ENCODE measurements at regions not wholly inside any gene's neighbourhood (a gene's known extent, or its start where the extent isn't known, plus 50 kb on each side); places are given as distances from the start of the nearest gene placed in this dataset.

- TF ChIP-seq CTCF (conservative IDR thresholded peaks at IDR 0.05; ENCODE audit: low read depth, low read length) = no peak
- DNase-seq (ENCODE audit: low read depth) = no peak
- H3K4me3 ChIP-seq (ENCODE audit: low read depth, low read length) = no peak overlapping the region
These were observed 174.3 kb upstream of the BCL6 start for GRCh38 chr3:187919544-187919943.

GRCh38 chr3:187920030-187920429 is 174.8 kb upstream of the BCL6 start:
- H3K4me3 ChIP-seq (ENCODE audit: low read depth, low read length) = no peak overlapping the region
- TF ChIP-seq CTCF (conservative IDR thresholded peaks at IDR 0.05; ENCODE audit: low read depth, low read length) = no peak
- DNase-seq (ENCODE audit: low read depth) = no peak

GRCh38 chr3:187920913-187921312 is 175.6 kb upstream of the BCL6 start:
- no peak for DNase-seq (ENCODE audit: low read depth)
- no peak overlapping the region for H3K4me3 ChIP-seq (ENCODE audit: low read depth, low read length)
- TF ChIP-seq CTCF (conservative IDR thresholded peaks at IDR 0.05; ENCODE audit: low read depth, low read length) = no peak

- no peak overlapping the region for H3K4me3 ChIP-seq (ENCODE audit: low read depth, low read length)
- no peak for DNase-seq (ENCODE audit: low read depth)
- TF ChIP-seq CTCF (conservative IDR thresholded peaks at IDR 0.05; ENCODE audit: low read depth, low read length) = no peak
These were observed 176.3 kb upstream of the BCL6 start for GRCh38 chr3:187921391-187922074.

GRCh38 chr3:187922704-187923416 is 177.6 kb upstream of the BCL6 start:
- TF ChIP-seq CTCF (conservative IDR thresholded peaks at IDR 0.05; ENCODE audit: low read depth, low read length) = no peak
- DNase-seq (ENCODE audit: low read depth) = no peak
- H3K4me3 ChIP-seq (ENCODE audit: low read depth, low read length) = no peak overlapping the region

DNA sequence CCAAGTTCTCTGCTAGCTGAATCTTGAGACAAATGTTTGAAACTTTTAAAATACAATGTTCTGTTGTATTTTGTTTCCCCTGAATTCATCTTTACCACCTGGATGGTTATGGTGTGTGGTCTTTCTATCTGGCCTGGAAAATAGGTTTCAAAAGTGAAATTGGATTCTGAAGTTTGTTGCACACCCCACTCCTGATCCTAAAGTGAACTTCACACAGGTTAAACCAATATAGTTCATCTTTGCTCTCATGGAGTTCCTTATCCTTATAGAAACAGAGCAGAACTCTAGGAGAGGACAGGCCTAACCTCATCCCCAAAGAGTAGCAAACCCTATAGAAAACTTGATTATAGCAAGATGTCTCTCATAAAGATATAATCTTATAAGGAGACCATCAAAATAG is 179.4 kb upstream of the BCL6 start:
- DNase-seq (ENCODE audit: low read depth) = no peak
- no peak for TF ChIP-seq CTCF (conservative IDR thresholded peaks at IDR 0.05; ENCODE audit: low read depth, low read length)

GRCh38 chr3:187925326-187925725 is 180.1 kb upstream of the BCL6 start:
- H3K4me3 ChIP-seq (ENCODE audit: low read depth, low read length) = no peak overlapping the region
- TF ChIP-seq CTCF (conservative IDR thresholded peaks at IDR 0.05; ENCODE audit: low read depth, low read length) = no peak
- no peak for DNase-seq (ENCODE audit: low read depth)

More for the DNA sequence above, 179.4 kb upstream of the BCL6 start:
- H3K4me3 ChIP-seq (ENCODE audit: low read depth, low read length) = no peak overlapping the region
